ENCODE measurements at regions not wholly inside any gene's neighbourhood (a gene's known extent, or its start where the extent isn't known, plus 50 kb on each side); places are given as distances from the start of the nearest gene placed in this dataset.

- TF ChIP-seq POLR2AphosphoS5 (IDR thresholded peaks at IDR 0.05; ENCODE audit: low read depth) (no peak), EZH2 (IDR thresholded peaks at IDR 0.05; ENCODE audit: low read depth, unreplicated experiment) (no peak), CTCF (conservative IDR thresholded peaks at IDR 0.05; ENCODE audit: low read depth in 2 of 2) (no peak), REST (IDR thresholded peaks at IDR 0.05; ENCODE audit: unreplicated experiment) (no peak), CREB1 (CRISPR knock-in tag; IDR thresholded peaks at IDR 0.05; ENCODE audit: low read depth) (no peak), EZH2phosphoT487 (IDR thresholded peaks at IDR 0.05; ENCODE audit: unreplicated experiment) (no peak), STAT1 (IDR thresholded peaks at IDR 0.05; ENCODE audit: unreplicated experiment) (no peak)
Measured at GRCh38 chr5:27336817-27337216, 298.4 kb upstream of the CDH9 start.

Measured in GM23338 (cell line).